ENCODE measurements at regions not wholly inside any gene's neighbourhood (a gene's known extent, or its start where the extent isn't known, plus 50 kb on each side); places are given as distances from the start of the nearest gene placed in this dataset.
"Not testable (repeated sequence)": the region's sequence is repeated elsewhere in the genome, so short reads cannot be mapped to it uniquely, and the experiment has no call there.

DNA sequence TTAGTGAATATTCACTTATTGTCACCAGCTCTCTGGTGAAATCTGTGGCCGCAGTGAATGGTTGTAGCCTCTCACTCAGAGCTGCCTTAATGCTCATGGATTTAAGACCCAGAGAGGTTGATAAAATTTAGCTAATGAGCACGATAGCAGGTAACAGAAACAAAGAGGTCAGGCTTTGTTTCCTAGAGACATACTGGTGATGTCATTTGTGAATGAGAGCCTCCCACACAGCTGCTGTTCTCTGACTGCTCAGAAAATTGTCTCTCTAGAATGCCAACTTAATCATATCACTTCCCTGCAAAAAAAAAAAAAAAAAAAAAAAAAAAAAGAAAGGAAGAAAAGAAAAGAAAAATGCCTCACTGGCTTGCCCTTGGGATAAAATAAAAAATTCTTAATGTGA, 411.7 kb upstream of the MYT1L start:
- no peak for DNase-seq (ENCODE audit: low read depth)

- no peak for DNase-seq (ENCODE audit: low read depth)
These were observed 409.2 kb upstream of the MYT1L start for GRCh38 chr2:2740238-2740775.

DNA sequence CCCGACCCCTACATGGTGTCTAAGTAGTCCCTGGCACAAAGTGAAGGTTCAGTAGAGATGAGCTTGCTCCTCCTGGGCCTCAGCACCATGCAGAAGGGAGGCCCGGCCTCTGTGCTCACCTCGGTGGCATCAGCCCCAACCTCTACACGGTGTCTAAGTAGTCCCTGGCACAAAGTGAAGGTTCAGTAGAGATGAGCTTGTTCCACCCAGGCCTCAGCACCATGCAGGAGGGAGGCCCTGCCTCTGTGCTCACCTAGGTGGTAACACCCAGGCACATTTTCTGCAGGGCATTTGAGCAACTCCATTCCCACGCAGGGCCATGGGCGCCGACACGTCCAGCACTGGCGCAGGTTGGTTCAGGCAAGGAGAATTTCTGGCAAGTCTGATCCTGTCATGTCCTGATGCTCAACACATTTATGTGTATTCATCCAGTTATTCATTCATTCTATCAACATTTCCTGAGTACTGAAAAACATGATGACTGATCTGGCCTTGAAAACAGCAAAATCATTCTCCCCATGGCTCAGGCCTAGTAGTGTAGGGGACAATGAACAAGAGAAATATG, 408.2 kb upstream of the MYT1L start:
- no peak for DNase-seq (ENCODE audit: low read depth)

- no peak for DNase-seq (ENCODE audit: low read depth)
These were observed 407.6 kb upstream of the MYT1L start for GRCh38 chr2:2738684-2739083.

- no peak for DNase-seq (ENCODE audit: low read depth)
These were observed 407.2 kb upstream of the MYT1L start for GRCh38 chr2:2738276-2738675.

GRCh38 chr2:2735041-2735440, 404.0 kb upstream of the MYT1L start:
- DNase-seq (ENCODE audit: low read depth): no peak

DNA sequence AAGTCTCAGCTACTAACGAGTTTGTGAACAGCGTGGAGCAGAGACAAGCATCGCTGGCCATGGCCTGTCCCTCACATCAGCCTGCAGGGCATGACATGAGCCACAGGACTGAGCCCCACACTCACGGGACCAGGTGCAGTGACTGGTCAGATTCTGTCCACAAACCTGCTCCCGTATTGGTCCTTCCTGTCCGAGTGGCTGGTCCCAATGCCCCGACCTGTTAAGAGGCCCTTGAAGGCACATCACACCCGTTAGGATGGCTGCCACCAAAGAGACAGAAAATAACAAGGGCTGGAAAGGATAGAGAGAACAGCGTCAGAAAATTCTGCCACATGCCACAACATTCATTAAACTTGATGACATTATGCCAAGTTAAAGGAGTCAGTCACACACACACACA, 403.2 kb upstream of the MYT1L start:
- no peak for DNase-seq (ENCODE audit: low read depth)

DNA sequence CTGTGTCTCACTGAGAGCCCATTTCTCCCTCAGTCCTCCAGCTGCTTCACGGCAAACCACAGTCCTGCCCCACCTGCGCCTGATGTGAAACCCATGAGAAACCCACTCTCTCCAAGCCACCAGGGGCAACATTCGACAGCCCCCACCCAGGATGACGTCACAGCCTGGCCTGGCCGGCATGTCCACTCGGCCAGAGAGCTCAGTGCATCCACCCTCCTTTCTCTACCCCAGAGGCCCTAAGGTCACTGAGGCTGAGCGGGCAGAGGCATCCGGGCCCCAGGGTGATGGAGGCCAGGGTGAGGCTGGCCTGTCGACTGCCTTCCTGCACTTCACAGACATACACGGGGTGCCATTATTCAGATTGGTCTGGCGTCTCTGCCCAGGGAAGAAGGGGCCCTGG, 402.7 kb upstream of the MYT1L start:
- no peak for DNase-seq (ENCODE audit: low read depth)

GRCh38 chr2:2732331-2733119, 401.4 kb upstream of the MYT1L start:
- no peak for DNase-seq (ENCODE audit: low read depth)

DNA sequence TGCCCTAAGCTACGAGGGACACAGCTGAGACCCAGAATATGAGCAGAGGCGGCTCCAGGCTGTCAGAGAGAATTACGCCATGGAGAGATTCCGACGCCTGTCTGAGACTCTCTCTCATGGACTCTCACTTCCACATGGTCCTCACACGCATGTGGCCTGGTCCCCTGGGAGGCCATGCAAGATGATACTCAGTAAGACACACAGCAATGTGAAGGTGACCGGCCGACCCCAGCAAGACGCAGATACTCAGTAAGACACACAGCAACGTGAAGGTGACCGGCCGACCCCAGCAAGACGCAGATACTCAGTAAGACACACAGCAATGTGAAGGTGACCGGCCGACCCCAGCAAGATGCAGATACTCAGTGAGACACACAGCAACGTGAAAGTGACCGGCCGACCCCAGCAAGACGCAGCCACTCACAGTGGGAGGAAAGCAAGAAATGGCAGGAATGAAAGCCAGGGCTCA, 400.8 kb upstream of the MYT1L start:
- DNase-seq (ENCODE audit: low read depth): no peak

DNA sequence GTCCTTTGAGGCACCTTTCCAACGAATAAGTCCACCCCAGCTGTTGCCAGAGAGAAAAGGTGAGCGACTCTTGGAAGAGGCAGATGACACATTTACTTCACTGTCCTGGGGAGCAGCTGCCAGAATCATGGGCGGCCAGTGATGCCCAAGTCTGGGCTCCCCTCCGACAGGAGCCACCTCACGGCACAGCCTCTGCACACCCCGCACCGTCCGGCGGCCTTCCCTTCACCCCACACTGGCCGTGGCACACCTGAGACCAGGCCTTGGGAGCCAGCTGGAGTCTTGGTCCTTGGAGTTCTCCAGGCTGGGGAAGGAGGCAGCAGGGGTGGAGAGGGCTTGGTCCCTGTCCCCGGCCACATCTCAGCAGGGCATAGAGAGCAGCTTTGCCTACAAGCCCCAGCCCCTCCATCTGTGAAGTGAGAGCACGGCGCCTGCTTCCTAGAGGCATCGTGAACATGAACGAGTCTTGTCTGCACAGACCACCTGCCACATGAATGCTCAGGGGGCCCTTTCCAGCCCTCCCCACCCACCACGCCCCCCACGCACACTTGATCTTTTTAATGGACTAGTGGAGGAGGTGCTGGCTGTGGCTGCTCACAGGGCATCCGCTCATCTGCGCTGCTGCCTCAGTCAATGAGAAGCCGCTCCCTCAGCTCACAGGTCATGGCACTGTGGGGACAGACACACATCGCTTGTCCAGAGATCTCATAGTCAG, 400.2 kb upstream of the MYT1L start:
- no peak for DNase-seq (ENCODE audit: low read depth)

DNA sequence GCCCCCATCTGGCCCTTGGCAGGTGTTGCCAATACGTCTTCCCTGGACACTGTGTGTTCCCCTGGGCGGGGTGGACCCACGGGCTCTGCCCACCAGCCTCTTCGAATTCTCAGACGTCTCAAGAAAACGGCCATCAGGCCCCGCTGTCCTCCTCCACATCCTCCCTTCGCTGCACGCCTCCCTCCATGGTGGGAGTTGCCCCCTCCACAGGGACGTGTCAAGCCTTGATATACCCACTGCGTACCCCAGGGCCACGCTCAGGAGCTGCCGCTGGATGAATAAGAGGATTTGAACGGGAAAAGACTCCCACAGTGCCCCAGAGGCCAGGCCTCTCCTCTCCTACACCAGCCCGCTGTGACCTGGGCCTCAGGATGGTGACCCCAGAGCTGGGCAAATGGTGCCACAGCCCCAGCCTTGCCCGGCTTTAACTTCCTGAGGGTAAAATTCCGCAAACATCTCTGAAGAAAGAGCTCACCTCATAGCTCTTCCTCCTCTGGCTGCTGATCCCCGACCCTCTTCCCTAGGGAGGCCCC, 399.3 kb upstream of the MYT1L start:
- no peak for DNase-seq (ENCODE audit: low read depth)

- DNase-seq (ENCODE audit: low read depth): no peak
These were observed 398.2 kb upstream of the MYT1L start for GRCh38 chr2:2729246-2729645.

DNA sequence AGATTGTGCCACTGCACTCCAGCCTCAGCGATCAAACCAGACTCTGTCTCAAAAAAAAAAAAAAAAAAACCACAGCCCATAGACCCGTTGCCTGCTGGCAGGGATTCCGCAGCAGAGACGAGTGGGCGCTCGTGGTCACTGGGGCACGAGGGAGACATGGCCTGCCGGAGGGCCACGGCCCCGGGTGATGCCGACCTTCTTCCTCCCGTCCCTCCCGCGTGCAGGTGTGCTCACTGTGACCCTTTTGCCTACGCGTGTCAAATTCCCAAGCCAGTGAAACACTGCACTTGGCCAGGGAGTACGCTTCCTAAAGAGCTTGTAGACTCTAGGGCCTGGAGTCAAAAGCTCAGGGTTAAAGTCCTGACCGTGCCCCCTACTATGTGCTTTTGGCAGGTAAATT, 397.6 kb upstream of the MYT1L start:
- DNase-seq (ENCODE audit: low read depth): no peak

DNA sequence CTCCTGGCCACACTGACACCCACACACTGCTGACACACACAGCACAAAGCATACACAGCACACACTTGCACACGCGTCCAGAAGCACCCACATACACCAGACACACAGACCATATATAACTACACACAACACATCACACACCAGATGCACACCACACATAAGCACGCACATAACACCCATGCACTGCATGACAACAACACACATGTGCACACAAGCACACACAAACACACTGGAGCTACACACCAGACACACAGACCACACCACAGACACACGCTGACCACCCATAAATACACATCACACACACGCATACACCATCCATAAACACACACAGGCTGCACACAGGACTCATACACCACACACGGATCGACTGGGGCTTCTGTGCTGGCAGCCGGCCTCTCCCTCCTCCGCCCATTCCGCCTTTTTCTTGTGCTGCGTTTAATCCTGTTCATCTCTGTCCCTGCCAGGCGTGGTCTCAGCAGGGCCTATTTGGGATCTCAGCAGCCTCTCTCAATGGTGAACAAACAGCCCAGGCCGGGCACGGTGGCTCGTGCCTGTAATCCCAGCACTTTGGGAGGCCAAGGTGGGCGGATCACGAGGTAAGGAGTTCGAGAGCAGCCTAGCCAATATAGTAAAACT, 396.9 kb upstream of the MYT1L start:
- DNase-seq (ENCODE audit: low read depth): no peak

DNA sequence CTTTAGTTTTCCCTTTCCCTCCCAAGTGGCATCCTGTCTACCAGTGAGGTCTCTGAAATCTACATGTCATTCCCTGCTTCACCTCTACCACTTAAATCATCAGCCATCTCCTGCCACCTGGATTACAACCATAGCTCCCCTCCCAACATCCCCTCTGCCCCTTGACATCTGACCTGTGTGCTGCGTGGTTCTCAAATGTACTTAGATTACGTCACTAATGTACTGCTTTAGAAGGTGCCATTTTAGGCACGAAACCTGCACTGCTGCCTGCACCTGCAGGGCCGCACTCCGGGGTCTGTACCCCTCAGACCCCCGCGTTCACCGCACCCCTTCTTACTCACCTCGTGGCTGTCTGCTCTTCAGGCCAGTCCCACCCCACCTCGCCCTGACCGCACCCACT, 395.1 kb upstream of the MYT1L start:
- no peak for DNase-seq (ENCODE audit: low read depth)

- no peak for DNase-seq (ENCODE audit: low read depth)
These were observed 392.0 kb upstream of the MYT1L start for GRCh38 chr2:2723064-2723463.

GRCh38 chr2:2721296-2721835, 390.3 kb upstream of the MYT1L start:
- DNase-seq (ENCODE audit: low read depth): no peak

DNA sequence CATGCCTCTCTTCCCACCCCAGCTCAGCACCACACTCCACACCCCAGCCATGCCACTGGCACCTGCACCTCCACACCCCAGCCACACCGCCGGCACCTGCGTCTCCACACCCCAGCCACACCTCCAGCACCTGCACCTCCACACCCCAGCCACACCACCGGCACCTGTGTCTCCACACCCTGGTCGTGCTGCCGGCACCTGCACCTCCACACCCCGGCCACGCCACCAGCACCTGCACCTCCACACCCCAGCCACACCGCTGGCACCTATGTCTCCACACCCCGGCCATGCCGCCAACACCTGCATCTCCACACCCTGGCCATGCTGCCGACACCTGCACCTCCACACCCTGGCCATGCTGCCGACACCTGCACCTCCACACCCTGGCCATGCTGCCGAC, 389.7 kb upstream of the MYT1L start:
- DNase-seq (ENCODE audit: low read depth): not testable (repeated sequence)

- no peak for DNase-seq (ENCODE audit: low read depth)
These were observed 389.3 kb upstream of the MYT1L start for GRCh38 chr2:2720351-2720750.

DNA sequence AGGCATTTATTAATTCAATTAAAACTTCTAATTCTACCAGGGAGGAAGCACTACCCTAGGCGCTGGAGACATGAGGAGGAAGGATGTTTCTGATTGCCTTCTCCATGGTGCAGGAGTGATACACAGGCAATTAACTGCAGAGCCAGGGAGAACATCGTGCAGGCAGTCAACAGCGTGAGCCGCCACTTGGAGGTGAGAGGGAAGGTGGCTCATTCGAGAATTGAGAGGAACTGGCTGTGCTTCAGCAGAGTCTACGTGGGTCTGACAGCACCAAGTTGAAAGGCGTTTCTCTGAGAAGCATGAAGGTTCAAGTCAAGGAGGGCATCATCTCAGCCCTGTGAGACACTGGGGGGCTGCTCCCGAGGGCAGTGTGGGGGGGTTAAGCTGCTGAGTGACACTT, 388.7 kb upstream of the MYT1L start:
- no peak for DNase-seq (ENCODE audit: low read depth)

GRCh38 chr2:2719015-2719414, 387.9 kb upstream of the MYT1L start:
- no peak for DNase-seq (ENCODE audit: low read depth)
